ENCODE measurements at regions not wholly inside any gene's neighbourhood (a gene's known extent, or its start where the extent isn't known, plus 50 kb on each side); places are given as distances from the start of the nearest gene placed in this dataset.

DNA sequence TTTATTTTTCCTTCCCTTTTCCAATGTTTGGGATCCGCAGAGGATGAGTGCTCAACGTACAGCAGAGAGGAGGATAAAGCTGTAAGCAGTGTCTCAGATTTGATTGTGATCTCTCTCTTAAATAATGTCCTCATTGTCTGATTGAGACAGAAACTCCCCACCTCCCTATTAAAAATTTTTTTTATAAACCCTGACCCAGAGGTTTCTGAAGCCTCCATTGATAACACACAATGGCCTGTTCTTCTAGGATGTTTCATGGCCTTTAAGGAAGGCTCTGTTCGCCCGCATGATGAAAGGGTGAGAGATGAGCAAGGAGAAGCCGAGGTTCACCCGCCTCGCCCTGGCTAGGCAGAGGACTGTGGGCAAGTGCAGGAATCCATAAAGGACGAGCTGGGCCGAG, 138.2 kb upstream of the GAS1 start:
- TF ChIP-seq, protein P1, sequence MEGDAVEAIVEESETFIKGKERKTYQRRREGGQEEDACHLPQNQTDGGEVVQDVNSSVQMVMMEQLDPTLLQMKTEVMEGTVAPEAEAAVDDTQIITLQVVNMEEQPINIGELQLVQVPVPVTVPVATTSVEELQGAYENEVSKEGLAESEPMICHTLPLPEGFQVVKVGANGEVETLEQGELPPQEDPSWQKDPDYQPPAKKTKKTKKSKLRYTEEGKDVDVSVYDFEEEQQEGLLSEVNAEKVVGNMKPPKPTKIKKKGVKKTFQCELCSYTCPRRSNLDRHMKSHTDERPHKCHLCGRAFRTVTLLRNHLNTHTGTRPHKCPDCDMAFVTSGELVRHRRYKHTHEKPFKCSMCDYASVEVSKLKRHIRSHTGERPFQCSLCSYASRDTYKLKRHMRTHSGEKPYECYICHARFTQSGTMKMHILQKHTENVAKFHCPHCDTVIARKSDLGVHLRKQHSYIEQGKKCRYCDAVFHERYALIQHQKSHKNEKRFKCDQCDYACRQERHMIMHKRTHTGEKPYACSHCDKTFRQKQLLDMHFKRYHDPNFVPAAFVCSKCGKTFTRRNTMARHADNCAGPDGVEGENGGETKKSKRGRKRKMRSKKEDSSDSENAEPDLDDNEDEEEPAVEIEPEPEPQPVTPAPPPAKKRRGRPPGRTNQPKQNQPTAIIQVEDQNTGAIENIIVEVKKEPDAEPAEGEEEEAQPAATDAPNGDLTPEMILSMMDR (IDR thresholded peaks at IDR 0.05; ENCODE audit: extremely low read depth in 1 of 2, insufficient read depth in 1 of 2, low read depth in 1 of 2, low read length in 2 of 2) = no peak
- TF ChIP-seq POLR2AphosphoS5 (IDR thresholded peaks at IDR 0.05; ENCODE audit: insufficient read depth, low read depth, low read length) (no peak), MYC (IDR thresholded peaks at IDR 0.05; ENCODE audit: low read depth, low read length) (no peak), POLR2A (IDR thresholded peaks at IDR 0.05; ENCODE audit: low read depth, low read length) (no peak), FOS (IDR thresholded peaks at IDR 0.05; ENCODE audit: borderline replicate concordance, insufficient read depth, low read length) (no peak)

Data from endothelial cell of umbilical vein (primary cell).